BE2C (cell line): ENCODE measurements at regions not wholly inside any gene's neighbourhood (a gene's known extent, or its start where the extent isn't known, plus 50 kb on each side); places are given as distances from the start of the nearest gene placed in this dataset.

Source experiments
- DNase-seq: peaks from one replicate; pipeline ENCODE4 v3.0.0-alpha.2; 2020
- H3K27me3 ChIP-seq: fragments of 250-450 bp; sonication (Bioruptor Pico); 2 replicates; pipeline ENCODE4 v1.5.1; 2020; ENCODE audit warnings: mild to moderate bottlenecking
- H3K36me3 ChIP-seq: fragments of 250-450 bp; sonication (Bioruptor Pico); 2 replicates; pipeline ENCODE4 v1.5.1; 2020; ENCODE audit warnings: mild to moderate bottlenecking
- H3K4me1 ChIP-seq: fragments of 250-450 bp; sonication (Bioruptor Pico); 2 replicates; pipeline ENCODE4 v1.5.1; 2020
- H3K4me3 ChIP-seq: 2 replicates; pipeline ENCODE4 v1.5.1; 2011; ENCODE audit warnings: low read depth, low read length
- H3K9me3 ChIP-seq: fragments of 250-450 bp; sonication (Bioruptor Pico); 2 replicates; pipeline ENCODE4 v1.5.1; 2020
- TF ChIP-seq, protein P1 (sequence below): IDR thresholded peaks from 2 replicates; pipeline ENCODE4 v1.5.1; 2012; ENCODE audit warnings: mild to moderate bottlenecking, low read depth, low read length

DNA sequence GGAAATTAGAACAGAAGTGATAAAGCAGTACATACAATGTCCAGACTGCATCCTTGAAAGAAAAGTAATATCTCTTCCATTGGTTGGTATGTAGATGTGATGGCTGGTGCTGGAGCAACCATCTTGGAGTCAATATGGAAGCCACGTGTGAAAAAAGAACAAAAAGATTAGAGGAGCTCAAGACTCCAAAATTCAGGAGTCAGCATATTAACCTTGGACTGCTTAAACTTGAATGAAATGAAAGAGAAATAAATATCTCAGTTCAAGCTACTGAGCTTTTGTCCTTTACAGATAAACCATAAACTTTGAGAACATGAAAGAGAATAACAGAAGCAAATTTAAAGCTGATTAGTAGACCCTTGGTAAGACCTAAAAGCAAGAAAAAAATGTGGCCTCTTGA, 197.9 kb downstream of the HS3ST3B1 start:
- no peak for DNase-seq
- no peak overlapping the region for H3K4me3 ChIP-seq
- H3K36me3 ChIP-seq: no peaks in the 10 kb centered on the region
- no peaks in the 10 kb centered on the region for H3K4me1 ChIP-seq
- TF ChIP-seq, protein P1, sequence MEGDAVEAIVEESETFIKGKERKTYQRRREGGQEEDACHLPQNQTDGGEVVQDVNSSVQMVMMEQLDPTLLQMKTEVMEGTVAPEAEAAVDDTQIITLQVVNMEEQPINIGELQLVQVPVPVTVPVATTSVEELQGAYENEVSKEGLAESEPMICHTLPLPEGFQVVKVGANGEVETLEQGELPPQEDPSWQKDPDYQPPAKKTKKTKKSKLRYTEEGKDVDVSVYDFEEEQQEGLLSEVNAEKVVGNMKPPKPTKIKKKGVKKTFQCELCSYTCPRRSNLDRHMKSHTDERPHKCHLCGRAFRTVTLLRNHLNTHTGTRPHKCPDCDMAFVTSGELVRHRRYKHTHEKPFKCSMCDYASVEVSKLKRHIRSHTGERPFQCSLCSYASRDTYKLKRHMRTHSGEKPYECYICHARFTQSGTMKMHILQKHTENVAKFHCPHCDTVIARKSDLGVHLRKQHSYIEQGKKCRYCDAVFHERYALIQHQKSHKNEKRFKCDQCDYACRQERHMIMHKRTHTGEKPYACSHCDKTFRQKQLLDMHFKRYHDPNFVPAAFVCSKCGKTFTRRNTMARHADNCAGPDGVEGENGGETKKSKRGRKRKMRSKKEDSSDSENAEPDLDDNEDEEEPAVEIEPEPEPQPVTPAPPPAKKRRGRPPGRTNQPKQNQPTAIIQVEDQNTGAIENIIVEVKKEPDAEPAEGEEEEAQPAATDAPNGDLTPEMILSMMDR: no peak
- no peaks in the 10 kb centered on the region for H3K27me3 ChIP-seq
- H3K9me3 ChIP-seq: no peaks in the 10 kb centered on the region

DNA sequence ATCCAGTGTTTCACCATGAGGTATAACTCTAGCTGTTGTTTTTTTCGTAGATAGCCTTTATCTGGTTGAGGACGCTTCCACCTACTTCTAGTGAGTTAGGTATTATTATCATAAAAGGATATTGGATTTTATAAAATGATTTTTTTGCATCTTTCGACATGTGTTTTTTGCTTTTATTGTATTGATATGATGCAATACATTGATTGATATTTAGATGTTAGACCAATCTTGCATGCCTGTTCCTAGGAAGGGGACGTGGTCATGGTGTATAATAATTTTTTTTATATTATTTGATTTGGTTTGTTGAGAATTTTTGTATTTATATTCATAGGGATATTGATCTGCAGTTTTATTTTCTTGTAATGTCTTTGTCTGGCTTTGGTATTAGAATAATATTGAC, 193.3 kb downstream of the HS3ST3B1 start:
- TF ChIP-seq, protein P1: no peak

DNA sequence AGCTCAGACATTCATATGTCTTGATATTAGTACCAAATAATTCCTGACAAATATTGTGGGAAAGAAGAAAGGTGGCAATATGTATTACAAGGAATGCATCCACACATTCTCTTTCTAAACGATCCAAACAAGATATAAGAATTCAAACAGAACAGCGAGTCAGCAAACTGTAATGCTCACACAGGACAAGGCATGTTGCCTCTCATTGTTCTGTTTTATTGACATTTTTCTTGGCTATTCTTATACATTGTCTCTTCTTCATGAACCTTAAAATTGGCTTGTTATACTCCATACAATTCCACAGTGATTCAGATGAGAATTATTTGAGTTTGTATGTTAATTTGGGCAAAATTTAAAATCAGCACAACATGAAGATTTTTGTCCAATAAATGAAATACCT, 189.1 kb downstream of the HS3ST3B1 start:
- no peak for DNase-seq
- Histone ChIP-seq H3K36me3 (no peaks in the 10 kb centered on the region), H3K4me3 (no peak overlapping the region), H3K27me3 (no peaks in the 10 kb centered on the region), H3K4me1 (no peaks in the 10 kb centered on the region), H3K9me3 (no peaks in the 10 kb centered on the region)
- TF ChIP-seq, protein P1: no peak

More for the DNA sequence above, 193.3 kb downstream of the HS3ST3B1 start:
- H3K9me3 ChIP-seq: no peaks in the 10 kb centered on the region
- H3K27me3 ChIP-seq: no peaks in the 10 kb centered on the region
- H3K4me1 ChIP-seq: no peaks in the 10 kb centered on the region
- H3K4me3 ChIP-seq: no peak overlapping the region
- no peaks in the 10 kb centered on the region for H3K36me3 ChIP-seq
- DNase-seq: no peak

DNA sequence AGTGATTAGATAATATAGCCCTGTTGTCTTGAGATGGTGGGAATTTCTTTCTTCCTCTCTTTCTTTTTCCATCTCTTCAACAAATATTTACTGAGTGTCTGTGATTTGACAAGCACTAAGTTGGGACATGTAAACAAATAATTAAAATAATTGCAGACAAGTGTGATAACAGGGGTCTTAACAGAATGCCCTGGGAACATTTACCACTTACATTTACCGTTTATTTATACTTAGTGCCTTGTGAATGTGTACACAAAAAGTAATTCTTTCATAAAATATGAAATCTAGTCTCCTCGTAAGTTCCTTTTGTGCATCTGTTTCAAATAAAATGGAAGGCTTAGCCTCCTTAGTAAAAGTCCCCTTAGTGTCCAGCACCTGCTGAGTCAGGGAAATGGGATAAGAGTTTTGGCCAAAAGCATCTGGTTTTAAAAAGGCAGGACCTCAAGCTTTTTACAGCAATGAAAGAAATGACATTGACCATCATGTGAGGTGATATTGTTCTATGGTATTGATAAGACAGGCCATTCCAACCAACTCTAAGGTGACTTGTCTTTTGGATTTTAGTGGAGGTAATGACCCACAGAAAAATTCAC, 188.2 kb downstream of the HS3ST3B1 start:
- no peaks in the 10 kb centered on the region for H3K4me1 ChIP-seq
- H3K27me3 ChIP-seq: no peaks in the 10 kb centered on the region
- H3K36me3 ChIP-seq: no peaks in the 10 kb centered on the region
- DNase-seq: no peak
- no peaks in the 10 kb centered on the region for H3K9me3 ChIP-seq
- no peak overlapping the region for H3K4me3 ChIP-seq
- TF ChIP-seq, protein P1: no peak

DNA sequence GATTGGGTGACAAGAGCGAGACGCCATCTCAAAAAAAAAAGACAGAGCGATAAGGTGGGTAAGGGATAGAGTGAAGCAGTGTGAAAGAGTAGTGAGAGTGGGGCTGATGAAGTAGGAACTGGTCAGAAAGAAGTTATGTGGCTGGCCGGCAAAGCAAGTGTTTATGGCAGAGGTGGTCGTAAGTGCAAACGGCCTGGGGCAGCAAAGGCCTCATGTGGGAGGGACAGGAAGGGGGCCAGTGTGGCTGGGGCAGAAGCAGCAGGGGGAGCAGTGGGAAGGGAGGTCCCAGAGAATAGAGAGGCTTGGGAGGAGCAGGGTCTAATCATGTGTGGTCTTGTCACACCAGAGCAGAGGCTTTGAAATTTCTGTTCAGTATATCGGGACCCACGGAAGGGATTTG, 186.2 kb downstream of the HS3ST3B1 start:
- Histone ChIP-seq H3K4me3 (no peak overlapping the region), H3K27me3 (no peaks in the 10 kb centered on the region)
- TF ChIP-seq, protein P1: no peak

DNA sequence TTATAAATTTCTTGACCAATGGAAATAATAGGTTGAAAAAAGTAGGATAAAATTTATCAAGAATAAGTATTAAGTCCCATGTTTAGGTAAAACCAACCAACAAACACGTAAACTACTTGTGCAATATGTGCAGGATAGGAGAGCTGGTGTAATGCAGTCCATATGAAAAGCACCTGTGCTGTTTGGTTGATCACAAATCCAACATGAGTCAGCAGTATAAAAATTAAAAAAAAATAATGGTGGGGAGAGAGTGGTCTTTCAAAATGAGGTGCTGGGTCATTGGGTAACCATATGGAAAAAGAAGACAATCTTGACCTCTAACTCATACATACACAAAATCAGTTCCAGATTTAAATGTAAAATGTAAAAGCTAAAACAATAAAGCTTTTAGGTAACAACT, 181.8 kb downstream of the HS3ST3B1 start:
- Histone ChIP-seq H3K36me3 (no peaks in the 10 kb centered on the region), H3K4me1 (no peaks in the 10 kb centered on the region)

More for the DNA sequence above, 186.2 kb downstream of the HS3ST3B1 start:
- no peaks in the 10 kb centered on the region for H3K4me1 ChIP-seq
- no peaks in the 10 kb centered on the region for H3K9me3 ChIP-seq
- no peaks in the 10 kb centered on the region for H3K36me3 ChIP-seq
- no peak for DNase-seq

More for the DNA sequence above, 181.8 kb downstream of the HS3ST3B1 start:
- no peaks in the 10 kb centered on the region for H3K27me3 ChIP-seq
- no peaks in the 10 kb centered on the region for H3K9me3 ChIP-seq
- DNase-seq: no peak
- H3K4me3 ChIP-seq: no peak overlapping the region
- TF ChIP-seq, protein P1: no peak
